IMR-90 (cell line): ENCODE measurements at regions not wholly inside any gene's neighbourhood (a gene's known extent, or its start where the extent isn't known, plus 50 kb on each side); places are given as distances from the start of the nearest gene placed in this dataset.

Source experiments
- ATAC-seq: fragments of 200-7000 bp; cut with Tn5 transposase; 2 replicates; pipeline ENCODE4 v1.9.1; 2020; ENCODE audit warnings: low read depth, mild to moderate bottlenecking, moderate library complexity
- BruUV-seq: library from RNA; stranded (reverse); fragments of 400-500 nt; replicated peaks from 2 replicates; lab custom pipeline; 2021; lab: Mats Ljungman, UMichigan
- CTCF ChIA-PET: fragments of 300-600 bp; formaldehyde crosslinking; extraction: SDS; loops from one replicate; lab custom pipeline; 2021; ENCODE audit warnings: antibody characterized with exemption; lab: Yijun Ruan, JAX
- POLR2A ChIA-PET: fragments of 300-600 bp; sonication (Branson Sonifier 250); formaldehyde crosslinking; loops from one replicate; lab custom pipeline; 2022; ENCODE audit warnings: antibody characterized with exemption; ENCODE audit not compliant: unreplicated experiment; lab: Charles Lee
- DNase-seq: peaks from one replicate; pipeline ENCODE4 v3.0.0; 2013
- H2AFZ ChIP-seq: replicated peaks from 2 replicates; pipeline ENCODE3; 2013; ENCODE audit warnings: low read length, mild to moderate bottlenecking; ENCODE audit not compliant: poor library complexity
- H2AK5ac ChIP-seq: 2 replicates; pipeline ENCODE4 v1.6.1; 2013; ENCODE audit warnings: low read depth, low read length, inconsistent platforms
- H2AK9ac ChIP-seq: replicated peaks from 2 replicates; pipeline ENCODE3; 2013; ENCODE audit warnings: mild to moderate bottlenecking, low read depth, low read length, moderate library complexity; ENCODE audit not compliant: poor library complexity
- H2BK120ac ChIP-seq: 2 replicates; pipeline ENCODE4 v1.6.1; 2013; ENCODE audit warnings: low read depth, low read length, inconsistent platforms
- H2BK15ac ChIP-seq: 3 replicates; pipeline ENCODE4 v1.6.1; 2013; ENCODE audit warnings: low read depth, low read length, inconsistent platforms
- H2BK20ac ChIP-seq: 2 replicates; pipeline ENCODE4 v1.6.1; 2013; ENCODE audit warnings: low read depth, mild to moderate bottlenecking, inconsistent platforms, low read length, moderate library complexity
- H2BK5ac ChIP-seq: 2 replicates; pipeline ENCODE4 v1.6.1; 2013; ENCODE audit warnings: mild to moderate bottlenecking, low read depth, low read length, inconsistent platforms; ENCODE audit not compliant: poor library complexity, severe bottlenecking
- H3K14ac ChIP-seq: replicated peaks from 2 replicates; pipeline ENCODE4 v1.6.1; 2013; ENCODE audit warnings: low read depth, low read length, inconsistent platforms
- H3K18ac ChIP-seq: 2 replicates; pipeline ENCODE4 v1.6.1; 2013; ENCODE audit warnings: low read depth, low read length, control low read depth
- H3K23ac ChIP-seq: 2 replicates; pipeline ENCODE4 v1.6.1; 2013; ENCODE audit warnings: low read depth, low read length, inconsistent platforms
- H3K27ac ChIP-seq: 2 replicates; pipeline ENCODE4 v1.5.1; 2013; ENCODE audit warnings: mild to moderate bottlenecking, control low read depth, low read length; ENCODE audit not compliant: insufficient read depth
- H3K27me3 ChIP-seq: 2 replicates; pipeline ENCODE4 v1.6.1; 2013; ENCODE audit warnings: low read length; ENCODE audit not compliant: control insufficient read depth, insufficient read depth
- H3K36me3 ChIP-seq: 2 replicates; pipeline ENCODE4 v1.6.1; 2013; ENCODE audit warnings: low read length, mixed read lengths; ENCODE audit not compliant: control insufficient read depth, insufficient read depth
- H3K4ac ChIP-seq: 2 replicates; pipeline ENCODE4 v1.6.1; 2013; ENCODE audit warnings: low read depth, low read length, inconsistent platforms
- H3K4me1 ChIP-seq: 2 replicates; pipeline ENCODE4 v1.6.1; 2013; ENCODE audit warnings: low read length, mixed read lengths; ENCODE audit not compliant: control insufficient read depth, insufficient read depth
- H3K4me2 ChIP-seq: 2 replicates; pipeline ENCODE4 v1.6.1; 2013; ENCODE audit warnings: low read depth, mild to moderate bottlenecking, control low read depth, low read length, moderate library complexity
- H3K4me3 ChIP-seq: 2 replicates; pipeline ENCODE4 v1.5.1; 2013; ENCODE audit warnings: low read depth, mild to moderate bottlenecking, control low read depth, low read length, moderate library complexity; ENCODE audit not compliant: insufficient read depth
- H3K56ac ChIP-seq: 2 replicates; pipeline ENCODE4 v1.6.1; 2013; ENCODE audit warnings: low read length, inconsistent platforms; ENCODE audit not compliant: insufficient read depth; ENCODE audit errors: extremely low read depth
- H3K79me1 ChIP-seq, 2 experiments: 2 replicates each; pipeline ENCODE4 v1.6.1; 2013; ENCODE audit warnings: low read length in 2 of 2, inconsistent platforms in 1 of 2, low read depth in 1 of 2
- H3K9ac ChIP-seq: 2 replicates; pipeline ENCODE4 v1.6.1; 2013; ENCODE audit warnings: low read depth, low read length, control low read depth
- H3K9me1 ChIP-seq: 2 replicates; pipeline ENCODE4 v1.6.1; 2013; ENCODE audit warnings: low read length, inconsistent platforms; ENCODE audit not compliant: insufficient read depth
- H3K9me3 ChIP-seq: 2 replicates; pipeline ENCODE4 v1.6.1; 2013; ENCODE audit warnings: low read length; ENCODE audit not compliant: control insufficient read depth, insufficient read depth
- H4K20me1 ChIP-seq: 2 replicates; pipeline ENCODE4 v1.6.1; 2013; ENCODE audit warnings: low read length, inconsistent platforms; ENCODE audit not compliant: insufficient read depth
- H4K5ac ChIP-seq: 2 replicates; pipeline ENCODE4 v1.6.1; 2013; ENCODE audit warnings: mild to moderate bottlenecking, low read depth, low read length, control low read depth
- H4K8ac ChIP-seq, 2 experiments: 2 replicates each; pipeline ENCODE4 v1.6.1; 2013; ENCODE audit warnings: low read depth in 2 of 2, low read length in 2 of 2, control low read depth in 1 of 2, inconsistent platforms in 1 of 2
- H4K91ac ChIP-seq: 2 replicates; pipeline ENCODE4 v1.6.1; 2013; ENCODE audit warnings: low read depth, low read length, inconsistent platforms; ENCODE audit not compliant: insufficient read depth
- BHLHE40 ChIP-seq: fragments of 150-350 bp; IDR thresholded peaks from 2 replicates; pipeline ENCODE4 v1.6.1; 2016; ENCODE audit warnings: mild to moderate bottlenecking, low read depth, low read length
- CEBPB ChIP-seq: IDR thresholded peaks from 2 replicates; pipeline ENCODE4 v1.6.1; 2012; ENCODE audit warnings: low read depth, low read length, improper control_type of control experiment
- CHD1 ChIP-seq: IDR thresholded peaks from 2 replicates; pipeline ENCODE4 v1.6.1; 2012; ENCODE audit warnings: low read depth, low read length, improper control_type of control experiment
- FOS ChIP-seq: fragments of 150-350 bp; IDR thresholded peaks from 2 replicates; pipeline ENCODE4 v1.6.1; 2016; ENCODE audit warnings: low read depth, low read length
- MAFK ChIP-seq: IDR thresholded peaks from 2 replicates; pipeline ENCODE4 v1.6.1; 2012; ENCODE audit warnings: low read depth, low read length, improper control_type of control experiment
- MAZ ChIP-seq: IDR thresholded peaks from 2 replicates; pipeline ENCODE4 v1.6.1; 2012; ENCODE audit warnings: low read depth, mild to moderate bottlenecking, low read length, improper control_type of control experiment, moderate library complexity, borderline replicate concordance
- MXI1 ChIP-seq: IDR thresholded peaks from 2 replicates; pipeline ENCODE4 v1.6.1; 2012; ENCODE audit warnings: low read depth, mild to moderate bottlenecking, low read length, moderate library complexity, borderline replicate concordance
- NFE2L2 ChIP-seq: fragments of 150-350 bp; IDR thresholded peaks from 2 replicates; pipeline ENCODE4 v1.6.1; 2016; ENCODE audit warnings: low read depth, mild to moderate bottlenecking, low read length
- POLR2A ChIP-seq: IDR thresholded peaks from 2 replicates; pipeline ENCODE4 v1.6.1; 2012; ENCODE audit warnings: mild to moderate bottlenecking, low read depth, low read length
- RAD21 ChIP-seq: IDR thresholded peaks from 2 replicates; pipeline ENCODE4 v1.6.1; 2012; ENCODE audit warnings: low read length, improper control_type of control experiment
- RCOR1 ChIP-seq: IDR thresholded peaks from 2 replicates; pipeline ENCODE4 v1.6.1; 2012; ENCODE audit warnings: mild to moderate bottlenecking, low read length, improper control_type of control experiment; ENCODE audit not compliant: insufficient replicate concordance
- RFX5 ChIP-seq: IDR thresholded peaks from 2 replicates; pipeline ENCODE4 v1.8.0; 2012; ENCODE audit warnings: low read depth, mild to moderate bottlenecking, low read length, moderate library complexity
- SMC3 ChIP-seq: fragments of 150-350 bp; IDR thresholded peaks from 2 replicates; pipeline ENCODE4 v1.6.1; 2016; ENCODE audit warnings: low read depth, mild to moderate bottlenecking, antibody characterized with exemption, low read length, moderate library complexity
- WGBS, 2 experiments: methylation state at CpG; one replicate each; pipeline versions ENCODE4 v1.1.5 to v1.1.7; 2013; ENCODE audit warnings: missing lambda C conversion rate in 2 of 2; ENCODE audit not compliant: insufficient read length in 1 of 2; ENCODE audit errors: extremely low coverage in 2 of 2; 5-methylcytosine and 5-hydroxymethylcytosine counted together
- dilution Hi-C: fragments of 300-500 bp; cut with HindIII; formaldehyde crosslinking; loops from one replicate; pipeline ENCODE4 v1.14.3; 2018; ENCODE audit warnings: low sequenced_read_pairs; ENCODE audit not compliant: unreplicated experiment
- in situ Hi-C: fragments of 300-500 bp; cut with MboI; formaldehyde crosslinking; loops from 3 replicates; pipeline ENCODE4 v1.14.3; 2019; ENCODE audit warnings: low sequenced_read_pairs, inconsistent platforms, mixed read lengths
- intact Hi-C: fragments of 100-400 bp; cut with micrococcal nuclease; formaldehyde crosslinking; loops from 2 replicates; pipeline ENCODE4 v1.10.0; 2022
- TF ChIP-seq, protein P1 (sequence below): fragments of 150-350 bp; IDR thresholded peaks from 2 replicates; pipeline ENCODE4 v1.6.1; 2016; ENCODE audit warnings: low read depth, mild to moderate bottlenecking, low read length, moderate library complexity, borderline replicate concordance
- TF ChIP-seq, protein P2 (sequence below): fragments of 150-350 bp; IDR thresholded peaks from 2 replicates; pipeline ENCODE4 v1.6.1; 2017; ENCODE audit warnings: mild to moderate bottlenecking, antibody characterized with exemption, low read length, low read depth

DNA sequence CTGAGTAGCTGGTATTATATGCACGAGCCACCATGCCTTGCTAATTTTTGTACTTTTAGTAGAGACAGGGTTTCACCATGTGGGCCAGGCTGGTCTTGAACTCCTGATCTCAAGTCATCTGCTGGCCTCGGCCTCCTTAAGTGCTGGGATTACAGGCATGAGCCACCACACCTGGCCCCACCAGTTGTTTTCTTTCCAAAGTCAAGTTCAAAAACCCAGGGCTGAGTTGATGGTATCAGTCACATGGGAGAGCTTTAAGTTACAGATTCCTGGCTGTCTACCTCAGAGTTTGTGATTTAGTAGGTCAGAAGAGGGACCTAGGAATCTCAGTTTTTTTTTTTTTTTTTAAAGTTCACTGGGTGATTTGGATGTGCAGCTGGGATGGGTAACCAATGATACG is 107.7 kb downstream of the SCP2D1 start:
- Histone ChIP-seq H3K4me3 (no peak overlapping the region), H4K91ac (no peak overlapping the region), H2AFZ (no peak overlapping the region), H3K18ac (no peak overlapping the region), H2BK15ac (no peak overlapping the region), H2BK20ac (no peak overlapping the region), H4K5ac (no peak overlapping the region), H3K4me2 (no peak overlapping the region), H3K9ac (no peak overlapping the region), H3K4me1 (no peaks in the 10 kb centered on the region), H2BK5ac (no peak overlapping the region), H2BK120ac (no peak overlapping the region), H3K79me1 (no peaks in the 10 kb centered on the region), H4K20me1 (no peaks in the 10 kb centered on the region), H3K4ac (no peak overlapping the region), H2AK9ac (no peak overlapping the region), H2AK5ac (no peak overlapping the region), H3K23ac (no peak overlapping the region), H3K36me3 (no peaks in the 10 kb centered on the region), H3K27ac (no peak overlapping the region), H3K27me3 (no peaks in the 10 kb centered on the region), H3K9me1 (no peaks in the 10 kb centered on the region), H3K9me3 (peaks cover 3% of the 10 kb centered on the region; the same call in 1 of the 2 replicates), H3K56ac (no peak overlapping the region), H3K14ac (no peak overlapping the region), H4K8ac (no peak overlapping the region)
- dilution Hi-C loops, result no loop called here
- no CpG with 5 or more reads among the region's 3 CpGs for WGBS, 2 experiments
- in situ Hi-C loops, result no loop called here
- no TSS peak for BruUV-seq
- intact Hi-C loops, result no loop called here
- TF ChIP-seq CHD1 (no peak), MAFK (no peak), RFX5 (no peak), MXI1 (no peak), NFE2L2 (no peak), MAZ (no peak), POLR2A (no peak), SMC3 (no peak), CEBPB (no peak), RCOR1 (no peak), BHLHE40 (no peak), RAD21 (no peak), FOS (no peak)
- TF ChIP-seq, protein P1, sequence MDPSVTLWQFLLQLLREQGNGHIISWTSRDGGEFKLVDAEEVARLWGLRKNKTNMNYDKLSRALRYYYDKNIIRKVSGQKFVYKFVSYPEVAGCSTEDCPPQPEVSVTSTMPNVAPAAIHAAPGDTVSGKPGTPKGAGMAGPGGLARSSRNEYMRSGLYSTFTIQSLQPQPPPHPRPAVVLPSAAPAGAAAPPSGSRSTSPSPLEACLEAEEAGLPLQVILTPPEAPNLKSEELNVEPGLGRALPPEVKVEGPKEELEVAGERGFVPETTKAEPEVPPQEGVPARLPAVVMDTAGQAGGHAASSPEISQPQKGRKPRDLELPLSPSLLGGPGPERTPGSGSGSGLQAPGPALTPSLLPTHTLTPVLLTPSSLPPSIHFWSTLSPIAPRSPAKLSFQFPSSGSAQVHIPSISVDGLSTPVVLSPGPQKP, result no peak
- TF ChIP-seq, protein P2, sequence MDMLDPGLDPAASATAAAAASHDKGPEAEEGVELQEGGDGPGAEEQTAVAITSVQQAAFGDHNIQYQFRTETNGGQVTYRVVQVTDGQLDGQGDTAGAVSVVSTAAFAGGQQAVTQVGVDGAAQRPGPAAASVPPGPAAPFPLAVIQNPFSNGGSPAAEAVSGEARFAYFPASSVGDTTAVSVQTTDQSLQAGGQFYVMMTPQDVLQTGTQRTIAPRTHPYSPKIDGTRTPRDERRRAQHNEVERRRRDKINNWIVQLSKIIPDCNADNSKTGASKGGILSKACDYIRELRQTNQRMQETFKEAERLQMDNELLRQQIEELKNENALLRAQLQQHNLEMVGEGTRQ, result no peak
- DNase-seq (no peak), ATAC-seq (no peak)
- ChIA-PET CTCF (interaction anchor here (0.6 kb wide), 1 partner anchor 331 kb away, joined by 3 read pairs; no protein-coding TSS in a partner anchor), POLR2A (no interaction called here)
